CD4-positive, alpha-beta T cell (primary cell): ENCODE measurements at regions not wholly inside any gene's neighbourhood (a gene's known extent, or its start where the extent isn't known, plus 50 kb on each side); places are given as distances from the start of the nearest gene placed in this dataset.

Experiments
- ATAC-seq: fragments of 200-7000 bp; cut with Tn5 transposase; one replicate; pipeline ENCODE4 v1.10.0; 2022; ENCODE audit warnings: mild to moderate bottlenecking; ENCODE audit not compliant: poor library complexity
- CTCF ChIA-PET: fragments of 350-600 bp; sonication (Branson Sonifier 250); formaldehyde crosslinking; loops from one replicate; lab custom pipeline; 2021; ENCODE audit warnings: antibody characterized with exemption, inconsistent platforms; lab: Charles Lee
- POLR2A ChIA-PET: fragments of 350-600 bp; sonication (Branson Sonifier 250); formaldehyde crosslinking; loops from one replicate; lab custom pipeline; 2021; ENCODE audit warnings: antibody characterized with exemption, inconsistent platforms; lab: Charles Lee
- DNase-seq, 14 experiments: peaks; one replicate each; pipeline ENCODE4 v3.0.0-alpha.2; 2013 to 2020; ENCODE audit warnings: mixed read lengths in 2 of 14
- H3K27ac ChIP-seq, 2 donors: one replicate each; pipeline versions ENCODE4 v1.5.1 to v1.7.0; 2013; ENCODE audit warnings: low read length in 2 of 2, low read depth in 1 of 2, mild to moderate bottlenecking in 1 of 2
- H3K27me3 ChIP-seq, 2 experiments: 1 replicate in 1 of 2; 2 replicates in 1 of 2; pipeline versions ENCODE4 v1.6.1 to v1.7.0; 2013; ENCODE audit warnings: low read length in 2 of 2, control low read depth in 1 of 2, mild to moderate bottlenecking in 1 of 2, moderate library complexity in 1 of 2; ENCODE audit not compliant: insufficient read depth in 2 of 2, control insufficient read depth in 1 of 2
- H3K36me3 ChIP-seq: one replicate; pipeline ENCODE4 v1.6.1; 2013; ENCODE audit warnings: low read length, control low read depth; ENCODE audit not compliant: insufficient read depth
- H3K4me1 ChIP-seq: one replicate; pipeline ENCODE4 v1.6.1; 2013; ENCODE audit warnings: low read length, control low read depth; ENCODE audit not compliant: insufficient read depth
- H3K4me3 ChIP-seq: one replicate; pipeline ENCODE4 v1.5.1; 2013; ENCODE audit warnings: mild to moderate bottlenecking, low read length, moderate library complexity
- H3K9me3 ChIP-seq, 2 experiments: 1 replicate in 1 of 2; 2 replicates in 1 of 2; pipeline versions ENCODE4 v1.6.1 to v1.7.0; 2013; ENCODE audit warnings: low read length in 2 of 2, mild to moderate bottlenecking in 2 of 2, control low read depth in 1 of 2, moderate library complexity in 1 of 2; ENCODE audit not compliant: control insufficient read depth in 1 of 2, insufficient read depth in 1 of 2
- H3K27ac Mint-ChIP-seq: one replicate; pipeline ENCODE4 v1.8.0; 2020; ENCODE audit warnings: mixed read lengths
- H3K27me3 Mint-ChIP-seq: one replicate; pipeline ENCODE4 v1.8.0; 2021; ENCODE audit warnings: mixed read lengths
- H3K36me3 Mint-ChIP-seq: one replicate; pipeline ENCODE4 v1.8.0; 2021; ENCODE audit warnings: low read depth, mixed read lengths
- H3K4me1 Mint-ChIP-seq: one replicate; pipeline ENCODE4 v1.8.0; 2021; ENCODE audit warnings: low read depth, mixed read lengths
- H3K4me3 Mint-ChIP-seq: one replicate; pipeline ENCODE4 v1.8.0; 2020; ENCODE audit warnings: mild to moderate bottlenecking, mixed read lengths
- H3K9me3 Mint-ChIP-seq: one replicate; pipeline ENCODE4 v1.8.0; 2020; ENCODE audit warnings: mixed read lengths
- CTCF ChIP-seq: fragments of 200-600 bp; IDR thresholded peaks from one replicate; pipeline ENCODE4 v1.8.0; 2022; ENCODE audit warnings: antibody characterized with exemption, mild to moderate bottlenecking
- intact Hi-C, 2 experiments: fragments of 100-400 bp; cut with DNase I in 1 of 2; cut with micrococcal nuclease in 1 of 2; formaldehyde crosslinking; loops; one replicate each; pipeline versions ENCODE4 v1.15.1 to v1.9.0; 2023 to 2025; cut with DNase I, micrococcal nuclease

GRCh38 chr1:25088180-25088701 lies 144.1 kb downstream of the SYF2 start:
- H3K9me3 ChIP-seq = no peaks in the 10 kb centered on the region
- no peak overlapping the region for H3K4me3 ChIP-seq
- Mint-ChIP-seq H3K9me3 (no peaks in the 10 kb centered on the region), H3K4me1 (no peaks in the 10 kb centered on the region), H3K36me3 (no peaks in the 10 kb centered on the region), H3K27me3 (no peaks in the 10 kb centered on the region), H3K4me3 (no peak overlapping the region), H3K27ac (no peak overlapping the region)
- no peak overlapping the region for H3K27ac ChIP-seq
- TF ChIP-seq CTCF = no peak
- H3K4me1 ChIP-seq = no peaks in the 10 kb centered on the region
- DNase-seq = no peak
- intact Hi-C loops = no loop called here
- no peaks in the 10 kb centered on the region for H3K27me3 ChIP-seq
- no peaks in the 10 kb centered on the region for H3K36me3 ChIP-seq
- ChIA-PET POLR2A (no interaction called here), CTCF (no interaction called here)
- ATAC-seq = no peak

- no peaks in the 10 kb centered on the region for H3K9me3 ChIP-seq
- no peak overlapping the region for H3K4me3 ChIP-seq
- H3K27me3 ChIP-seq = no peaks in the 10 kb centered on the region
- H3K36me3 ChIP-seq = no peaks in the 10 kb centered on the region
- intact Hi-C loops = no loop called here
- H3K4me1 ChIP-seq = no peaks in the 10 kb centered on the region
- Mint-ChIP-seq H3K27me3 (no peaks in the 10 kb centered on the region), H3K36me3 (no peaks in the 10 kb centered on the region), H3K4me1 (no peaks in the 10 kb centered on the region), H3K9me3 (no peaks in the 10 kb centered on the region), H3K27ac (no peak overlapping the region), H3K4me3 (no peak overlapping the region)
- DNase-seq (no peak), ATAC-seq (no peak)
- TF ChIP-seq CTCF = no peak
- no peak overlapping the region for H3K27ac ChIP-seq
- POLR2A ChIA-PET = no interaction called here
- CTCF ChIA-PET = no interaction called here
Measured at GRCh38 chr1:25086518-25087079, 145.7 kb downstream of the SYF2 start.

DNA sequence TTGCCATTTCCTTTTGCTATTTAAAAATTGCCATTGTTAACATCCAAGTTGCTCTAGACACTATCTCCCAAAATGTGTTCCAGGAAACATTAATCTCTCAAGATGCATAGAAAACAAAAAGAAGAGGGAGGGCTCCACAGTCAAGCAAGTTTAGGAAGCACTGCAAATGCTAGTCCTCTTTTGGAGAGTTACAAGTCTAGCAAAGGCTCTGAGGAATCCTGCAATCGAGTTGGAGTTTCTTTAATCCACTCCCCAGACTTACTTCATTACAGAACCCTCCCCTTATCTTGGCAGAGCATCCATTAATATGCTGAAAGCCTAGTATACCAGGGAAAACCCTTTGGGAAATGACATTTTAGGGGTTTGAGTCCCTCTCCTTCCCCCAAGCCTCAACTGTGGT lies 147.9 kb downstream of the SYF2 start:
- no peak overlapping the region for H3K27ac Mint-ChIP-seq
- no peaks in the 10 kb centered on the region for H3K9me3 ChIP-seq

More for the DNA sequence above, 147.9 kb downstream of the SYF2 start:
- no peak for ATAC-seq
- Histone ChIP-seq H3K4me3 (no peak overlapping the region), H3K4me1 (no peaks in the 10 kb centered on the region), H3K36me3 (no peaks in the 10 kb centered on the region), H3K27ac (no peak overlapping the region), H3K27me3 (no peaks in the 10 kb centered on the region)
- DNase-seq = no peak
- Mint-ChIP-seq H3K4me1 (no peaks in the 10 kb centered on the region), H3K36me3 (no peaks in the 10 kb centered on the region), H3K27me3 (no peaks in the 10 kb centered on the region), H3K4me3 (no peak overlapping the region), H3K9me3 (no peaks in the 10 kb centered on the region)
- ChIA-PET POLR2A (no interaction called here), CTCF (no interaction called here)
- TF ChIP-seq CTCF = no peak
- intact Hi-C loops = no loop called here
